LNCAP (cell line): ENCODE measurements at regions not wholly inside any gene's neighbourhood (a gene's known extent, or its start where the extent isn't known, plus 50 kb on each side); places are given as distances from the start of the nearest gene placed in this dataset.

Experiments
- CTCF ChIP-seq: fragments of 450-650 bp; IDR thresholded peaks from 2 replicates; pipeline ENCODE4 v1.5.1; 2017; ENCODE audit warnings: mild to moderate bottlenecking

GRCh38 chr1:199959775-199960110 lies 67.8 kb upstream of the NR5A2 start:
- TF ChIP-seq CTCF, result no peak

GRCh38 chr1:199970125-199970524 lies 57.4 kb upstream of the NR5A2 start:
- TF ChIP-seq CTCF, result no peak

GRCh38 chr1:199976496-199977144 lies 50.9 kb upstream of the NR5A2 start:
- TF ChIP-seq CTCF, result no peak
